ENCODE measurements at regions not wholly inside any gene's neighbourhood (a gene's known extent, or its start where the extent isn't known, plus 50 kb on each side); places are given as distances from the start of the nearest gene placed in this dataset.
"Not testable (repeated sequence)": the region's sequence is repeated elsewhere in the genome, so short reads cannot be mapped to it uniquely, and the experiment has no call there.

DNA sequence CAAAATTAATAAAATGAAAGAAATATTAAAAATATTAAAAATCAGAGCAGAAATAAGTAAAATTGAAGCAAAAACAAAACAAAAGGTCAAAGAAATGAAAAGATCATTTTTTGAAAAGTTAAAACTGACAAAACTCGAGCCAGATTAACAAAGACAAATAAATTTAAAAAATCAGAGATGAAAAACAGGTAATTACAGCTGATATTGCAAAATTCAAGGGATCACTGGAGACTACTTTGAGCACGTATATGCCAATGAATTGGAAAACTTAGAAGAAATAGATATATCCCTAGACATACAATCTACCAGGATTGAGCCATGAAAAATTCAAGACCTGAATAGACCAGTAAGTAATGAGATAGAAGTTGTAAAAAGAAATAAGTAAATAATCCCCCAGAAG lies 446.2 kb upstream of the EYS start:
- no peak for DNase-seq (ENCODE audit: low read depth)

DNA sequence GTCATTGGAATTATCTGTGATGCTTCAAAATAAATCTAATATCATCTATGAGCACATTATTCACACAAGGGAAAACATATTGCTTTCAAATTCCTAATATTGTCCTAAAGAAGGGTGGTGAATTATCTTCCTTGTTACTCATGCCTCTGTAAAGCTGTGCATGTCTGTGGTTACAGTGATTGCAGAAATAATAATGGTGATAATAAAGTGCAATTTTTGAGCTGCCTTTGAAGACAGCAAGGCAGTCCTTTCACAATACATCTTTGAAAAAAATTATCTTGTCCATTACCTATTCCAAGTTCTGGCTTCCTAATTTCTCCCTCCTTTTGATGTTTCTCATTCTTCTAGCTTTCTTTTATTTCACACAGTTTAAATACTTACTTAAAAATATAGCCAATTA lies 442.1 kb upstream of the EYS start:
- no peak for DNase-seq (ENCODE audit: low read depth)

DNA sequence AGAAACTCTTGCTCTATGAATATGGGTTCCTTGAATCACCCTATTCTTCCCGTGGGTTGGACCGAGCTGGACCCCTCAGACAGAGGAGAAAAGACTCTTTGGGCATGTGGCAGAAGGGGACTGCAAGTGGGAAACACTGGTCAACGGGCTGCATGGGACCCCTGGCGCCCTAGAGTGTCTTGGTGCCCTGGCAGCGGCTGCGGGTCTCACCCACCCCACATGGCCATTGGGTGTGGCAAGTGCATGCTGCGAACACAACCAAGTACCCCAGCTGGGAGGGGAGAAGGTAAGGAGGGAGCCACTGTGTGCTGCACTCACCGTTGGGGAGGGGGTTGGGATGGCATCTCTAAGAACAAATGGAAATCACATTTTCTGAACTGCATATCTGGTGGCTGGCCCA lies 438.8 kb upstream of the EYS start:
- no peak for DNase-seq (ENCODE audit: low read depth)

DNA sequence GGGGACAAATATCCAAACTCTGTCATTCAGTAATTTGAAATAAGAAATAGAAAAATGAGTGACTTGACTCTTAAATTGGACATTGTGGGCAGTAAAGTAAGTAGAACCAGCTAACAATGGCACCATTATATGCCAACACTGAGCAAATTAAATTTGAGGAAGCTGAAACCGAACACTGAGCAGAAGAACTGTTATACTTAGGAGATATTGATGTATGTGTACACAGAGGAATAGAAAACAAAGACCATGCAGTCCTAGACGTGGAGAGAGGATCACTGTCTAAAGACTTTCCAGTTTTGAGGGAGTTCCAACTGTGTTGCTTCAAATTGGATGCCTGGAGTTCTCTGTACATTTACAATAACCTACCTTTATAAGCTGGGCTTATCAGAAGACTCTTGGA lies 427.0 kb upstream of the EYS start:
- DNase-seq (ENCODE audit: low read depth) = no peak

- no peak for DNase-seq (ENCODE audit: low read depth)
Measured at GRCh38 chr6:66128656-66129055, 421.6 kb upstream of the EYS start.

- no peak for DNase-seq (ENCODE audit: low read depth)
Measured at GRCh38 chr6:66128243-66128642, 421.2 kb upstream of the EYS start.

DNA sequence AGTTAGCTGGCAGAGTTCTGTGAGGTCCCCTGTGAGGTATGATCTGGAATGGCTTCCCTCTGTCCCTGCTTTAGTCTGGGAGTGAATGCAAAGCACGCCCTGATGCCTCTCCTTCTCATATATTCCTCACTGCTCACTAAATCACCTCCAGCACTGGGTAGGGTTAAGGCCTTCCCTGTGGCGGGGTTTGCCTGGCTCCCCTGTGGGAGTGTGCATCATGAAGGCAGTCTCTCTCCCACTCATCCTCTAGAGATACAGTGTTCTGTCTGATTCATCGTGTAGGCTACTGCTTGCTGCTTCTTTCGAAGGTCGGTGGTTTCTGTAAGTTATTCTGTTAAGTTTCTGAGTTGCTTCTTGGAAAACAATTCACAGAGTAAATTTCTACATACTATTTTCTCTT lies 420.0 kb upstream of the EYS start:
- DNase-seq (ENCODE audit: low read depth) = no peak

DNA sequence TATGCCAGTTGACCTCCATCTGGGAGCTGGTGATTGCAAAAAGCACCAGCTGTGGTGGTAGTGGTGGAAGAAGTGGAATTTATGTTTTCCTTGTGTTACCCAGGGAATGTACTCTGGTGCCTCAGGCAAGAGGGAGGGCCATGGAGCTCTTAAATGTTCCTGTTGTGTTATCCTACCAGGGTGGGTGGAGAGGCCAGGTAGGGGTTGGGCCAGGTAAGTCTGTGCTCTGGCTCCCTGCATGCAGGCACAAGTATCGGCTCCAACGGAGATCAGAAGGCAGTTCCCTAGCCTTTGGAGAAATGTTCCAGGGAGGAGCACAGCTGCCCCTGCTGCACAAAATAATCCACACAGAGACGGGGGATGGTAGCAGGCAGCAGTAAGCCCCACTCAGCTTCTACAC lies 419.3 kb upstream of the EYS start:
- DNase-seq (ENCODE audit: low read depth) = no peak

DNA sequence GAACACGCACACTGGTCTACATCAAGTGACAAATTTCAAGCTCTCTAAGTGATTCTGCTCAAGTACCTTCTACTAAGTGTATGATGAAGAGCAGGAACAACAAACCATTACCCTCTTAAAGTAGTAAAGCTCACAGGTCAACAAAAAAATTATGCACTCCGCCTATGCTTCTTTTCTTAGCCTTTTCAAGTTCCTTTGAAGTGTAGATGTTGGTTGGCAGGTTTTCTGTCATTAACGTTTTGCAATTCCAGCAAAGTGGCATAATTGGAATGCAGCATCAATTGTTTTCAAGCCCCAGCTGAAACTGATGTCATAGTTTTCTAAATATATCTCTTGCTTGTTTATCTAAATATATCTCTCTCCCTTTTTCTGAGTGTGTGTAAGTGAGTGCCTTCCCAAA lies 396.9 kb upstream of the EYS start:
- DNase-seq (ENCODE audit: low read depth) = no peak

DNA sequence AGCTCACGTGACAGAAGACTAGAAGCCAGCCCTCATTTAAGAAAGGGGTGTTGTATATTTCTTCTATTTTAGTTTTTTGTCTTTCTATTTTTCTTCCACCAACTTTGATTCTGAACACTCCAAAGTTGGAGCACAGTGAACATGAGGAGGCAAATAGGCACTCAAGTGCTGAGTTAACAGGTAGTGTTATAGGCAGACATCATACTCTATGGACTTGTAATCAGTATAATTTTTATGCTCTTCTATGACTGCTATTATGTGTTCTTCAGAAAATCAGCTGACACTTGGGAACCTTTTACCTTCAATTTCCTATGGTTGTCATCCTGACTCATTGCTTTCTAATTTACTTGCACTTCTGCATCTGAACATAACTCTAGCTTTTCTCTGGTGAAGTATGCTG lies 396.3 kb upstream of the EYS start:
- DNase-seq (ENCODE audit: low read depth) = no peak

GRCh38 chr6:66096679-66097078 lies 389.7 kb upstream of the EYS start:
- no peak for DNase-seq (ENCODE audit: low read depth)

DNA sequence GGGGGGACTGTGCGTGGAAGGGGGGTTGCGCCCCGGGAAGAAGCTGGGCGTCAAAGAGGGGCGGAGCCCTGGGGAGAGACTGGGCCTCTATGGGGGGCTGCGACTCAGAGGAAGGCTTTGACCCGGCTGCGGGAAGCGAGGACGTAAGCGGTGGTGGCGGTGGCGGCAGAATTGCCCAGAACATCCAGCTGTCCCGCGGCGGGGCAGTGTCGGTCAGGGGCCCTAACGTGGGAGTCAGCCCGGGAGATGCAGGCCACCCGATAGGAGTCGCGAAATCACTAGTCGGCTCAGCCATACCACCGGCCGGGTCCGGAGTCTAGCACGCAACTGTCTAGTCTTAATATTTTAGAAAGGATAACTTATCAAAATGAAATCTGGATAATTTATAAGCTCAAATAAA lies 387.6 kb upstream of the EYS start:
- DNase-seq (ENCODE audit: low read depth) = no peak

- DNase-seq (ENCODE audit: low read depth) = not testable (repeated sequence)
Measured at GRCh38 chr6:66092306-66092705, 385.3 kb upstream of the EYS start.

DNA sequence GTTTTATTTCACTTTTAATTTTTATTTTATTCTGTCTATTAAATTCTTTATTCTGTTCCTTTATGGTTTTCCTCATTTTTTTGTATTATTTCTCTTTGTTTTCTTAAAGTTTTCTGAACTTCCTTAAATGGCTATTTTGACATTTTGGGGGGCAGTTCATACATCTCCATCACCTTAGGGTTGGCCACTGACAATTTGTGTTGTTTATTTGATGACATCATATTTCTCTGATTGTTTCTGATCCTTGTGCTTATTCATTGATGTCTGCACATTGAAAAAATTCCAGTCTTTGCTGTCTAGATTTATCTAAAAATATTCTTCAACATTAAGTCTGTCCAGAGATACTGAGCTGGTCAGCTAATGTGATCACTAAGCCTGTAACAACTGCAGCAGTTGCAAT lies 379.5 kb upstream of the EYS start:
- DNase-seq (ENCODE audit: low read depth) = no peak

- no peak for DNase-seq (ENCODE audit: low read depth)
Measured at GRCh38 chr6:66082914-66083313, 375.9 kb upstream of the EYS start.

DNA sequence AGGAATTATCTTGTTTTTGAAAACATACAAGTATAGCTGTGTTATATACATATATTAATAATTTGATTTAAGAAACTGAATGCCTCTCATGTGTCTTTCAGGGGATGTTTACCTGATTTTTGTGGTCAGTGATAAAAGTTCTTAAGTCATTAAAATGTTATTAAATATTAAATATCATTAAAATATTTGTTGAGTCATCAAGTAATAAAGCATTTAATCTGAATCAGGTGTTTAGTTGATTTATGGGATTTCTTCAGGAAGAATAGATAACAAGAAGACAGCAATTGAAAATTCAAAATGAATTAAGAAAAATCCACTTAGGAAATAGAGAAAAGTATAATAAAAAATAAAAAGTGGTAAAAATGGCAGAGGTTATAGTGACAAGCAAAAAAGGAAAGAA lies 361.9 kb upstream of the EYS start:
- DNase-seq (ENCODE audit: low read depth) = no peak

DNA sequence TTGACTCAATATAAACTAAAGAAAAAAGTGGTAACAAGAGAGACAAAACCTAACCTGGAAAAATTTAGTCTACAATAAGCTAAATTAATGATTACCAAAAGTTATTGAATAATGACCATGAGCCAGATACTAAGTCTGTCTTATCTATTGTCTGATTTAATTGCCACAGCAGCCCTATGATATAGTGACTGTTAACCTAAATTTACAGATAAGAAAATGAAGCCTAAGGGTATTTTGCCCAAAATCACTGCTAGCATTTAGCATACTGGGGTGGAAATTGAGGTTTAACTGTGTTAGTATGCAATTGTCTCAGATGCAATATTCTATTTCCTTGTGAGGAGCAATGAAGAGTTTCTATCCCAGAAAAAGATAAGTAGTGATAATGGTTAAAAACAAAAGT lies 361.0 kb upstream of the EYS start:
- no peak for DNase-seq (ENCODE audit: low read depth)

- DNase-seq (ENCODE audit: low read depth) = no peak
Measured at GRCh38 chr6:66065313-66065712, 358.3 kb upstream of the EYS start.

DNA sequence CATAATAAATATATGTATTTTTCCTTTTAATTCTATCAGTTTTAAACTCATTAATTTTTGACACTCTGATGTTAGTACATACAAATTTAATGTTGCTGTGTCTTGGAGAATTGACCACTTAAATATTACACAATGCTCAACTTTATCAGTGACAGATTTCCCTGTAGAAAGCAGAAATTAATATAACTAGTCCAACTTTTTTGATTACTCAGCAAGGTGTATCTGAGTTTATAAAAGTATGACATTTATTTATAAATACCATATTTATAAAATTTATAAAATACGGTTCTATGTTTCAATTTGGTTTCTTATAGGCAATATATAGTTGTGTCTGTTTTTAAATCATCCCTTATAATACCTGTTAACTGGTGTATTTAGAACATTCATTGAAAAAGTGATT lies 350.0 kb upstream of the EYS start:
- no peak for DNase-seq (ENCODE audit: low read depth)

DNA sequence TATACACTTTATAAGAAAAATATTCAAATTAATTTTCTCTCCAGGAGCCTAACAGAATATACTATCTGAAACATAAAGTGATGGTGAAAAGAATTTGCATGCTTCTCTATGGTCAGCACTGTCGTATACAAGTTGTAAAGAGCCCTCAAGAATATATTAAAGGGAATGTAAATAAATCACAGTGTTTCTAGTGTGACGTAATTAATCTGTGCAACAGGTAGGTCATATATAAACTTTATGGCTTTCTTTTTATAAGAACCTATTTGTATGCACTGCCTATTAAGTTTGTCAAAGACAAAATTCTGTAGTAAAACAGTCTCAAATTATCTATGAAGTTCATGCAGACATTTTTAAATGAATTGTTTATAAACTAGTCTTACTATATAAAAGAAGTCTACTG lies 347.9 kb upstream of the EYS start:
- DNase-seq (ENCODE audit: low read depth) = no peak

DNA sequence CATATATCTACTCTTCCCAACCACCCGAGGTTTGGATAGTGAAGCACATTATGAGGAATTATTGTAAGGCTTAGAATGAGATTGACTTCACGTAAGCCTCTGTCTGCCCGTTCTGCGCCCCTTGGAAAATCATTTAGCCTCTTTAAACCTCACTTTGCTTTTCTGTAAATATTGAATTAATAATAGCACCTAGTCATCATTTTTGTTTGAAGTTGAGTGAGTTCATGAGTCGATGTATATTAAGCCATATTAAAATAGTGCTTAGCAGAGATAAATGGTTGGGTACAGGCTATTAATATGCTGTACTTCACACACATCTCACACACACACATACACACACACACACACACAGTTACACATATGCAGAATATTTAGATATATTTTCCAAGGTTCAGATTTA lies 344.8 kb upstream of the EYS start:
- DNase-seq (ENCODE audit: low read depth) = no peak

- DNase-seq (ENCODE audit: low read depth) = no peak
Measured at GRCh38 chr6:66048684-66049474, 341.9 kb upstream of the EYS start.

DNA sequence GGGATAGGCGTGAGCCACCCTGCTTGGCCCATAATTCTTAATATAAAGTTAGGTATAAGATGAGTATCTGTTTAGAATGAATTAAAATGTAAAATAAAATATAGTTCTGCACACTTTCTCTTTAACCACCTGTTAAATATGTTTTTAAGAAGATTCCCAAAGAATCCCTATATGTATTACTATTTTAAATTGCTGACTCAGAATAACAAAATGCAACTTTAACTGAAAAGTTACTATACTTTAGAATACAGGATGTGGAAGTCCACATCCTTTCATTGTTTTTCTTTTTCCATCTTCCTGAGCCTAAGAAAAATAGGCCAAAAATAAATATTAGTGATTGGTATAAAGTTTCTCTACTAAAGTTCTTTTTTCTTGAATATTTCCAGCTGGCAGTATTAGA lies 325.6 kb upstream of the EYS start:
- DNase-seq (ENCODE audit: low read depth) = no peak

- DNase-seq (ENCODE audit: low read depth) = no peak
Measured at GRCh38 chr6:66029391-66029790, 322.4 kb upstream of the EYS start.

All from renal cortical epithelial cell (primary cell).